ENCODE measurements at regions not wholly inside any gene's neighbourhood (a gene's known extent, or its start where the extent isn't known, plus 50 kb on each side); places are given as distances from the start of the nearest gene placed in this dataset.

DNA sequence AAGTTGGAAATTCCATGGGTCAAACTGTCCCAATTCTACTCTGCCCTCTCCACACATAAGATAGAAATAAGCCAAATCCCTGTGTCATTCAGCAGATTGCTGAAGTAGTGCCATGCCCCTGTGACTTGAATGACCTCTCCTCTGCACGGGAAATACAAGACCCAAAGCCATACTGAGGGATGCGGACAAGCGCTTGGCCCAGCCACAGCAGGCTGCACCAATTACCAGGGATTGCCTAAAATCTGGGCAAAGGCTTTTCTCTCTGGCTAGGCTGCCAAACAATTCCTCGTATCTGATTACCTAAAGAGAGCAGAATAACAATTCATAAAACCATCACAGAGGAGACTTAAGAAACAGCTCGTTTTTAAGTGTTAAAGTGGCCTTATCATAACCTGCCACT lies 421.8 kb upstream of the JARID2 start:
- no peak for TF ChIP-seq ZNF616 (CRISPR knock-in tag; IDR thresholded peaks at IDR 0.05; ENCODE audit: low read depth)
- TF ChIP-seq ZBTB40 (IDR thresholded peaks at IDR 0.05) = no peak
- TF ChIP-seq ZBTB40 (CRISPR knock-in tag; IDR thresholded peaks at IDR 0.05) = no peak
- TF ChIP-seq ZNF329 (CRISPR knock-in tag; IDR thresholded peaks at IDR 0.05; ENCODE audit: low read depth) = no peak

Data from HepG2 (cell line).